KMS-11 (cell line): ENCODE measurements at regions not wholly inside any gene's neighbourhood (a gene's known extent, or its start where the extent isn't known, plus 50 kb on each side); places are given as distances from the start of the nearest gene placed in this dataset.

Experiments
- H2AFZ ChIP-seq: fragments of 200-600 bp; sonication (generic); 2 replicates; pipeline ENCODE4 v1.6.1; 2016; ENCODE audit warnings: antibody characterized with exemption, mixed run types, low read depth
- H3K27ac ChIP-seq: fragments of 200-600 bp; sonication (generic); 2 replicates; pipeline ENCODE4 v1.6.1; 2016; ENCODE audit warnings: mild to moderate bottlenecking, mixed run types
- H3K27me3 ChIP-seq: fragments of 200-600 bp; sonication (generic); 2 replicates; pipeline ENCODE4 v1.6.1; 2017; ENCODE audit warnings: mild to moderate bottlenecking, low read depth, mixed run types, moderate library complexity; ENCODE audit not compliant: insufficient read depth
- H3K36me3 ChIP-seq: fragments of 200-600 bp; sonication (generic); 2 replicates; pipeline ENCODE4 v1.6.1; 2017; ENCODE audit warnings: mild to moderate bottlenecking, mixed run types; ENCODE audit not compliant: insufficient read depth
- H3K4me1 ChIP-seq: fragments of 200-600 bp; sonication (generic); 2 replicates; pipeline ENCODE4 v1.6.1; 2016; ENCODE audit warnings: mild to moderate bottlenecking, low read depth, mixed run types; ENCODE audit not compliant: poor library complexity, severe bottlenecking
- H3K4me2 ChIP-seq: fragments of 200-600 bp; sonication (generic); 2 replicates; pipeline ENCODE4 v1.7.0; 2016; ENCODE audit warnings: mild to moderate bottlenecking, mixed run types
- H3K4me3 ChIP-seq: fragments of 200-600 bp; sonication (generic); IDR thresholded peaks from 2 replicates; pipeline ENCODE4 v1.6.1; 2017; ENCODE audit warnings: low read depth, low read length, mixed read lengths; ENCODE audit not compliant: insufficient read depth
- H3K79me2 ChIP-seq: fragments of 200-600 bp; sonication (generic); 2 replicates; pipeline ENCODE4 v1.6.1; 2016; ENCODE audit warnings: low read depth, mixed run types; ENCODE audit not compliant: insufficient read depth
- H3K9ac ChIP-seq: fragments of 200-600 bp; sonication (generic); 2 replicates; pipeline ENCODE4 v1.6.1; 2016; ENCODE audit warnings: mild to moderate bottlenecking, mixed run types
- H4K20me1 ChIP-seq: fragments of 200-600 bp; sonication (generic); 2 replicates; pipeline ENCODE4 v1.6.1; 2016; ENCODE audit warnings: mild to moderate bottlenecking, mixed run types; ENCODE audit not compliant: insufficient read depth
- TF ChIP-seq, protein P1 (sequence below): fragments of 200-600 bp; sonication (generic); conservative IDR thresholded peaks from 2 replicates; pipeline ENCODE4 v1.6.1; 2017; ENCODE audit warnings: low read depth, mild to moderate bottlenecking, antibody characterized with exemption, low read length, moderate library complexity, mixed read lengths

DNA sequence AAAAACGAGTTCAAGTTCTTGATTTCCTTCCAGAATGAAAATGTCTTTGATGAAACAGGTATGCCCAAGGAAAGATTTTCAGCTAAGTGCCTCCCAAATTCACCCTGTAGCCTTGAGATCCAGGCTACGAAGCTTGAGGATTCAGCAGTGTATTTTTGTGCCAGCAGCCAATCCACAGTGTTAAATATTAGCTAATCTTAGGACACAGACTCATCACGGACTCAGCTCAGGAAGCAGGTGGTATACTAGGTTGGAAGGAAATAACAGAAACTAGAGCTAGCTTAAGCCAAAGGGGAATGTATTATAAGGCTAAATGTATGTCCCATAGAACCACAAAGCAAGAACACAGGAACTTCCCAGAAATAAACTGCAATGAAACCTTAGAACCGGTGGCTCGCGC is 151.0 kb upstream of the PRSS1 start:
- no peaks in the 10 kb centered on the region for H3K36me3 ChIP-seq
- H3K4me3 ChIP-seq = no peak overlapping the region
- TF ChIP-seq, protein P1, sequence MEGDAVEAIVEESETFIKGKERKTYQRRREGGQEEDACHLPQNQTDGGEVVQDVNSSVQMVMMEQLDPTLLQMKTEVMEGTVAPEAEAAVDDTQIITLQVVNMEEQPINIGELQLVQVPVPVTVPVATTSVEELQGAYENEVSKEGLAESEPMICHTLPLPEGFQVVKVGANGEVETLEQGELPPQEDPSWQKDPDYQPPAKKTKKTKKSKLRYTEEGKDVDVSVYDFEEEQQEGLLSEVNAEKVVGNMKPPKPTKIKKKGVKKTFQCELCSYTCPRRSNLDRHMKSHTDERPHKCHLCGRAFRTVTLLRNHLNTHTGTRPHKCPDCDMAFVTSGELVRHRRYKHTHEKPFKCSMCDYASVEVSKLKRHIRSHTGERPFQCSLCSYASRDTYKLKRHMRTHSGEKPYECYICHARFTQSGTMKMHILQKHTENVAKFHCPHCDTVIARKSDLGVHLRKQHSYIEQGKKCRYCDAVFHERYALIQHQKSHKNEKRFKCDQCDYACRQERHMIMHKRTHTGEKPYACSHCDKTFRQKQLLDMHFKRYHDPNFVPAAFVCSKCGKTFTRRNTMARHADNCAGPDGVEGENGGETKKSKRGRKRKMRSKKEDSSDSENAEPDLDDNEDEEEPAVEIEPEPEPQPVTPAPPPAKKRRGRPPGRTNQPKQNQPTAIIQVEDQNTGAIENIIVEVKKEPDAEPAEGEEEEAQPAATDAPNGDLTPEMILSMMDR = no peak
- no peaks in the 10 kb centered on the region for H3K79me2 ChIP-seq
- H3K4me1 ChIP-seq = no peaks in the 10 kb centered on the region
- no peaks in the 10 kb centered on the region for H3K27me3 ChIP-seq
- H4K20me1 ChIP-seq = no peaks in the 10 kb centered on the region
- no peak overlapping the region for H3K27ac ChIP-seq
- H3K4me2 ChIP-seq = no peak overlapping the region
- H2AFZ ChIP-seq = no peak overlapping the region
- H3K9ac ChIP-seq = no peak overlapping the region

DNA sequence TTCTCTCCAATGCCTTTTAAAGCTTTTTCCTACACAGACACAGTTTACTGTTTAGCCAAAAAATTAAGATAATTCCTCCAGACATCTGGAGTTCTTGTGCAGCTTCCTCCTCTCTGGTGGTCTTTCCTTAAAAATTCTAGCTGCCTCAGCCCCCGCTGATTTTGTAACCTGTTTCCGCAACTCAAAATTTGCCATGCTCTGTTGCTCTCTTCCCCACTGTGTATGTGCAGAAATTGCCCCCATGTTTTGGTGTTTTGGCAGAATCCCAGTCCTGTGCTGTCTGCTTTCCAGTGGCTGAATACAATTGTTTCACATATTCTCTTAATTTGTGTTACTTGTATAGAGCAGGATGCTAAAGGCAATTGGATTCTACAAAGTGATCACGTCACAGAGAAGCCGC is 151.7 kb upstream of the PRSS1 start:
- Histone ChIP-seq H4K20me1 (no peaks in the 10 kb centered on the region), H3K9ac (no peak overlapping the region), H3K27me3 (no peaks in the 10 kb centered on the region), H3K27ac (no peak overlapping the region), H3K4me1 (no peaks in the 10 kb centered on the region), H2AFZ (no peak overlapping the region), H3K36me3 (no peaks in the 10 kb centered on the region), H3K4me3 (no peak overlapping the region), H3K4me2 (no peak overlapping the region), H3K79me2 (no peaks in the 10 kb centered on the region)
- TF ChIP-seq, protein P1 = no peak

DNA sequence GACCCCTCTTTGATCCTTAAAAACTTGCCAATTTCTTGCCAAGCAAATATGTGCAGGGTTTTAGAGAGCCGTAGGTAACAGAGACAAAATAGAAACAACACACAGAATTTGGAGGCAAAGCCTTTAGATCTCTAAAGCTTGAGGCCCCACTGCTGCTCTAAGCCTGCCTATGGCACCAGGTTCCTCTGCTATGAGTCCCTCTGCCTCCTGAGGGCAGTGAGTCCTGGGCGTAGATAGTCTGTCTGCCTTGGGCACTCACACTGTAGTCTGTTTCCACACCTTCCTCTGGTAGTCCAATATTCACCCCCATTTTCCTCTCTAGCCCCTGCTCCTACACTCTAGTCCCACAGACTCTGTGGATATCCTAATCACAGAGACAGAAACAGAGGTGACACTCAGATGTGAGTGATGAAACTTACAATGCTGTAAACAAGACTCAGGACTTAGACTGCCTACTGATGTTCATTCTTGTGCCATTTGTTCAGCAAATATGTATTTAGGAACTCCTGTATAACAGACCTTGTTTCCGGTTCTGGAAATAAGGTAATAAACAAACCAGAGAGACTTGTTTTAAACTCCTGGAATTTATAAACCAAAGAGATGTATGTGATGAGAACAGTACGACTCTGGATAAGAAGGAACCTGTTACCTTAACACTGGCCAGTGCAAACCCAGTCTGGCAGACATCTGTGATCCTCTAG is 153.3 kb upstream of the PRSS1 start:
- Histone ChIP-seq H2AFZ (no peak overlapping the region), H3K9ac (no peak overlapping the region), H3K79me2 (no peaks in the 10 kb centered on the region), H3K36me3 (no peaks in the 10 kb centered on the region), H3K27me3 (no peaks in the 10 kb centered on the region), H3K4me2 (no peak overlapping the region), H3K27ac (no peak overlapping the region), H4K20me1 (no peaks in the 10 kb centered on the region), H3K4me1 (no peaks in the 10 kb centered on the region), H3K4me3 (no peak overlapping the region)
- TF ChIP-seq, protein P1 = no peak

- H2AFZ ChIP-seq = no peak overlapping the region
Measured at GRCh38 chr7:142594078-142594477, 155.2 kb upstream of the PRSS1 start.

More at GRCh38 chr7:142594078-142594477, 155.2 kb upstream of the PRSS1 start:
- H3K79me2 ChIP-seq = no peaks in the 10 kb centered on the region
- no peaks in the 10 kb centered on the region for H4K20me1 ChIP-seq
- no peaks in the 10 kb centered on the region for H3K4me1 ChIP-seq
- H3K27ac ChIP-seq = no peak overlapping the region
- TF ChIP-seq, protein P1 = no peak
- H3K9ac ChIP-seq = no peak overlapping the region
- no peak overlapping the region for H3K4me2 ChIP-seq
- H3K4me3 ChIP-seq = no peak overlapping the region
- no peaks in the 10 kb centered on the region for H3K36me3 ChIP-seq
- no peaks in the 10 kb centered on the region for H3K27me3 ChIP-seq
